ENCODE measurements at regions not wholly inside any gene's neighbourhood (a gene's known extent, or its start where the extent isn't known, plus 50 kb on each side); places are given as distances from the start of the nearest gene placed in this dataset.
"Not testable (repeated sequence)": the region's sequence is repeated elsewhere in the genome, so short reads cannot be mapped to it uniquely, and the experiment has no call there.

DNA sequence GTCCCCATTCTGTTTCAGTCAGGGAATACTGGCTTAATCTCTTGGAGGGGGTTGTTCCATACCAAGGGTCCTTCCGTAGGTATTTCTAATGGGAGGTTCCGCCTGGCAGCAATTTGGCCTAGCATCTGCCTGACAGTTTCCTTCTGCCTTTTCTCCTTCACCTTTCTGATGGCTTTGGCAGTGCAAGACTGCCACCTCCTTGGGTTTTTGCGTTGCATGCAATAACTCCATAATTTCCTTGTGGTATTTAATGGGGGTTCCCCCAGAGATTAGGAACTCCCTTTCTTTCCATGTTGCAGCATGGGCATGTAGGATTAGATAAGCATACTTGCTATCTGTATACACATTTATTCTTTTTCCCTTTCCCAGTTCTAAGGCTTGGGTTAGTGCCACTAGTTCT lies 93.0 kb upstream of the ACSL1 start:
- TF ChIP-seq, protein P1, sequence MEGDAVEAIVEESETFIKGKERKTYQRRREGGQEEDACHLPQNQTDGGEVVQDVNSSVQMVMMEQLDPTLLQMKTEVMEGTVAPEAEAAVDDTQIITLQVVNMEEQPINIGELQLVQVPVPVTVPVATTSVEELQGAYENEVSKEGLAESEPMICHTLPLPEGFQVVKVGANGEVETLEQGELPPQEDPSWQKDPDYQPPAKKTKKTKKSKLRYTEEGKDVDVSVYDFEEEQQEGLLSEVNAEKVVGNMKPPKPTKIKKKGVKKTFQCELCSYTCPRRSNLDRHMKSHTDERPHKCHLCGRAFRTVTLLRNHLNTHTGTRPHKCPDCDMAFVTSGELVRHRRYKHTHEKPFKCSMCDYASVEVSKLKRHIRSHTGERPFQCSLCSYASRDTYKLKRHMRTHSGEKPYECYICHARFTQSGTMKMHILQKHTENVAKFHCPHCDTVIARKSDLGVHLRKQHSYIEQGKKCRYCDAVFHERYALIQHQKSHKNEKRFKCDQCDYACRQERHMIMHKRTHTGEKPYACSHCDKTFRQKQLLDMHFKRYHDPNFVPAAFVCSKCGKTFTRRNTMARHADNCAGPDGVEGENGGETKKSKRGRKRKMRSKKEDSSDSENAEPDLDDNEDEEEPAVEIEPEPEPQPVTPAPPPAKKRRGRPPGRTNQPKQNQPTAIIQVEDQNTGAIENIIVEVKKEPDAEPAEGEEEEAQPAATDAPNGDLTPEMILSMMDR (conservative IDR thresholded peaks at IDR 0.05 in 1 of 2, IDR thresholded peaks at IDR 0.05 in 1 of 2; ENCODE audit: low read depth in 1 of 2, low read length in 2 of 2) = not testable (repeated sequence)
- TF ChIP-seq EZH2 (IDR thresholded peaks at IDR 0.05; ENCODE audit: low read length, missing control alignments) = not testable (repeated sequence)

All from fibroblast of lung (primary cell).